Cardiac fibroblast (primary cell): ENCODE measurements at regions not wholly inside any gene's neighbourhood (a gene's known extent, or its start where the extent isn't known, plus 50 kb on each side); places are given as distances from the start of the nearest gene placed in this dataset.
"Not testable (repeated sequence)": the region's sequence is repeated elsewhere in the genome, so short reads cannot be mapped to it uniquely, and the experiment has no call there.

Experiments used
- DNase-seq, 2 donors: peaks; one replicate each; pipeline versions ENCODE4 v3.0.0 to v3.0.0-alpha.2; 2010; ENCODE audit warnings: low read depth in 2 of 2
- H3K4me3 ChIP-seq, 2 donors: replicated peaks in 1 of 2; 1 replicate in 1 of 2; 2 replicates in 1 of 2; pipeline ENCODE4 v1.5.1; 2011; ENCODE audit warnings: low read depth in 2 of 2, low read length in 2 of 2, mild to moderate bottlenecking in 2 of 2, moderate library complexity in 1 of 2
- CTCF ChIP-seq: IDR thresholded peaks from one replicate; pipeline ENCODE4 v1.5.1; 2011; ENCODE audit warnings: low read depth, mild to moderate bottlenecking, low read length, inconsistent platforms

- H3K4me3 ChIP-seq: no peak overlapping the region
- no peak for DNase-seq
- TF ChIP-seq CTCF: no peak
These were observed 85.6 kb upstream of the SNX7 start for GRCh38 chr1:98575955-98576354.

DNA sequence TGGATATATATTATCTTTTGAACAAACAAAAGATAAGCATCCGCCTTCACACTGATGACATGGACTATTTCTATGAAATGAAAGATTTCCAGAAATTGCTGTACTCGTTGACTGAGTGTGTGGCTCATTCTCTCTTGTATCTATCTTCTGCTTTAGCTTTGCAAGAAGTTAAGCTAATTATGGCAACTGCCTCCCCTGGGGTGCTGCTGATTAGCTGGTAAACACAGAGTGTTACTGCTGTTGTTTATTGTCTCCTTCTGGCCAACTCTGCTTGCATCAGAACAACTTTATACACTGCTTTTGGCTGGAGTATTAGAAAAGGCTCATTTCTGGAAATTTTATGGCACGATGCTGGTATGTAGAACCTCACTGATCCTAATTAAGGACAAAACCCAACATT is 95.6 kb upstream of the SNX7 start:
- no peak for DNase-seq
- H3K4me3 ChIP-seq: no peak overlapping the region
- no peak for TF ChIP-seq CTCF

- no peak for TF ChIP-seq CTCF
- no peak for DNase-seq
- no peak overlapping the region for H3K4me3 ChIP-seq
These were observed 102.2 kb upstream of the SNX7 start for GRCh38 chr1:98559291-98559690.

DNA sequence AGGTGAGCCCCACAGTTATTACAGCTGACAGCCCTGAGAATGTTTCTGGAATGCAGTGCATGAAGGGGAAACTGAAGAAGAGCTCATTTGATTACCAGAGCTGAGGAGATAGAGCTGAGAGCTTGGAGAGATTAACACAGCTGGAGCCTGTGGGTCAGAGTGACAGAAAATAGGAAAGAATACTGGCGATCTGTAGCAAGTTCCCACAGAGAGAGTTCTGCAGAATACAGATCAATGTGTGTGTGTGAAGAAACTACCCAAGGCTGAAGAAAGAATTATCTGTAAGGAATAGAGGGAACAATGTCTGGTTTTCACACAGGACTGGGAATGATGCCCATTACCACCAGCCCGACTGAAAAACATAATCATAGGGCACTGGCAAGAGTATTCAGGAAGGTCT is 103.6 kb upstream of the SNX7 start:
- no peak for TF ChIP-seq CTCF
- DNase-seq: peak in 1 of 2 donors; percentile 10

DNA sequence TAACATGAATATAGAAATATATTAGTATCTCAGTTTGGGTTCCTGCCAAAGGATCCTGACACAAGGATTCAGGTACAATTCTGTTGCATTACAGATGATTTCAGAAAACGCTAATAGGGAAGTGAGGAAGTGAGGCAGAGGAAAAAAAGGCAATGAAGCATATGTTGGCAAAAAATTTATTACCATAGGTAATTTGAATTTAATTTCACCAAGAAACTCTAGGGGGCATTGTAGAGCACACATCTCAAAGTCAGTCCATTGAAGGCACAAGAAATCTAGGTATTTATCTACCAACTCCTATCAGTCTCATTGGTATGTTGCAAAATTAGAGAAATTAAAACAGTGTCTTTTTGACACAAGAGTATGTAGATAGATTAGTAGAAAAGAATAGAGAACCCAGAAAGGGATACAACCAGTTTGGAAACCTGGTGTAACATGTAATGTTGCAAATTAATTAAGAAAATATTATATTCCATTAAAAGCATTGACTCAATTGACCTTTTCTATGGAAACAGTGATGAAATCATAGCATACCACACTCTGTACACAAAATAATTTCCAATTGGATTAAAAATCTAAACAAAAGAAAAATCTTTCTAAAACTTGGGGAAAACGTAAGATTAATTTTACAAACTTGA is 104.9 kb upstream of the SNX7 start:
- H3K4me3 ChIP-seq: no peak overlapping the region
- peak; percentile 58 for TF ChIP-seq CTCF
- peak; percentile 29 to 58 for DNase-seq

More for the DNA sequence above, 103.6 kb upstream of the SNX7 start:
- no peak overlapping the region for H3K4me3 ChIP-seq

GRCh38 chr1:98555814-98556213 is 105.7 kb upstream of the SNX7 start:
- H3K4me3 ChIP-seq: no peak overlapping the region
- TF ChIP-seq CTCF: no peak
- DNase-seq: no peak

GRCh38 chr1:98552576-98553074 is 108.9 kb upstream of the SNX7 start:
- not testable (repeated sequence) for H3K4me3 ChIP-seq, DNase-seq
